ENCODE measurements at regions not wholly inside any gene's neighbourhood (a gene's known extent, or its start where the extent isn't known, plus 50 kb on each side); places are given as distances from the start of the nearest gene placed in this dataset.
"Not testable (repeated sequence)": the region's sequence is repeated elsewhere in the genome, so short reads cannot be mapped to it uniquely, and the experiment has no call there.

- Histone ChIP-seq H3K27ac (no peak overlapping the region), H3K4me2 (no peak overlapping the region), H3K9ac (no peak overlapping the region), H4K20me1 (ENCODE audit: insufficient read depth) (no peaks in the 10 kb centered on the region), H2AFZ (ENCODE audit: low read depth) (no peak overlapping the region), H3K27me3 (ENCODE audit: insufficient read depth, low read depth) (no peaks in the 10 kb centered on the region), H3K4me1 (ENCODE audit: low read depth, poor library complexity, severe bottlenecking) (no peaks in the 10 kb centered on the region), H3K36me3 (ENCODE audit: insufficient read depth) (no peaks in the 10 kb centered on the region), H3K79me2 (ENCODE audit: insufficient read depth, low read depth) (no peaks in the 10 kb centered on the region), H3K4me3 (IDR thresholded peaks at IDR 0.05; ENCODE audit: insufficient read depth, low read depth, low read length) (no peak overlapping the region)
- TF ChIP-seq CTCF (conservative IDR thresholded peaks at IDR 0.05; ENCODE audit: low read depth, low read length) = no peak
These were observed 78.4 kb downstream of the LYZL2 start for GRCh38 chr10:30550967-30551815.

DNA sequence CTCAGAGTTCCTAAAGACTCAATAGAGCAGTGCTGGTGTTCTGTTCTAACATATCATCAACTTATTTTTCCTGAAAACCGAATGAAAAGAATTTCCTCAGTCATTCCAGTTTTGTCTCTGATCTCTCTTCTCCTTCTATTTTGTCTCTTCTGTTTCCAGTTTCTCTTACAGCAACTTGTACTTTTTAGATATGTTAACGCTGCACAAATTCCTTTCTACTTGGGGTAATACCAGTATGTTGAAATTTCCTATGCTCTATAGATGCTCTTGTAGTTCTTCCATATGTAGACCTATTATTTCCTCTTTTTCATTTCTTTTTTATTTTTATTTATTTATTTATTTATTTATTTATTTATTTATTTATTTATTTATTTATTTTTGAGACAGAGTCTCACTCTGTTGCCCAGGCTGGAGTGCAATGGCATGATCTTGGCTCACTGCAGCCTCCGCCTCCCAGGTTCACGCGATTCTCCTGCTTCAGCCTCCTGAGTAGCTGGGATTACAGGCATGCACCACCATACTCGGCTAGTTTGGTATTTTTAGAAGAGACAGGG is 80.3 kb downstream of the LYZL2 start:
- H3K4me1 ChIP-seq (ENCODE audit: low read depth, poor library complexity, severe bottlenecking); H3K27me3 ChIP-seq (ENCODE audit: insufficient read depth, low read depth); H2AFZ ChIP-seq (ENCODE audit: low read depth); H3K9ac ChIP-seq; H3K36me3 ChIP-seq (ENCODE audit: insufficient read depth); H3K79me2 ChIP-seq (ENCODE audit: insufficient read depth, low read depth); H4K20me1 ChIP-seq (ENCODE audit: insufficient read depth); H3K4me2 ChIP-seq; H3K27ac ChIP-seq; H3K4me3 ChIP-seq (IDR thresholded peaks at IDR 0.05; ENCODE audit: insufficient read depth, low read depth, low read length): not testable (repeated sequence)

DNA sequence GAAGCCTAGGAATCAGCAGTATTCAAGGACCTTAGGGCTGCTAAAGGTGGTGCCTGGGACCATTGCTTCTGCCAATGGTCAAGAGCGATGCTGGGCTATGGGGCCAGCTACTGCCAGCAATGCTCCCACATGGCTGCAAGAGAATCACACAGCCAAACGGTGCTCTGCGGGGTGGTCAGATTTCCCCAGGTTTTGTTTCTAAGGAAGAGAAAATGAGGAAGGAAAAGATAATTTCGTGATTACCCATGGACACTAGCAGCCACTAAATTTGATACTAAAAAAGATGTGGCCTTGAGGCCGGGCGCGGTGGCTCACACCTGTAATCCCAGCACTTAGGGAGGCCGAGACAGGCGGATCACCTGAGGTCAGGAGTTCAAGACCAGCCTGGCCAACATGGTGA is 83.0 kb downstream of the LYZL2 start:
- no peaks in the 10 kb centered on the region for H4K20me1 ChIP-seq (ENCODE audit: insufficient read depth)
- H3K4me2 ChIP-seq = no peak overlapping the region
- H3K4me3 ChIP-seq (IDR thresholded peaks at IDR 0.05; ENCODE audit: insufficient read depth, low read depth, low read length) = no peak overlapping the region
- no peak overlapping the region for H2AFZ ChIP-seq (ENCODE audit: low read depth)
- H3K9ac ChIP-seq = no peak overlapping the region
- no peaks in the 10 kb centered on the region for H3K27me3 ChIP-seq (ENCODE audit: insufficient read depth, low read depth)
- no peak overlapping the region for H3K27ac ChIP-seq
- no peak for TF ChIP-seq CTCF (conservative IDR thresholded peaks at IDR 0.05; ENCODE audit: low read depth, low read length)
- no peaks in the 10 kb centered on the region for H3K36me3 ChIP-seq (ENCODE audit: insufficient read depth)
- H3K79me2 ChIP-seq (ENCODE audit: insufficient read depth, low read depth) = no peaks in the 10 kb centered on the region
- H3K4me1 ChIP-seq (ENCODE audit: low read depth, poor library complexity, severe bottlenecking) = no peaks in the 10 kb centered on the region

DNA sequence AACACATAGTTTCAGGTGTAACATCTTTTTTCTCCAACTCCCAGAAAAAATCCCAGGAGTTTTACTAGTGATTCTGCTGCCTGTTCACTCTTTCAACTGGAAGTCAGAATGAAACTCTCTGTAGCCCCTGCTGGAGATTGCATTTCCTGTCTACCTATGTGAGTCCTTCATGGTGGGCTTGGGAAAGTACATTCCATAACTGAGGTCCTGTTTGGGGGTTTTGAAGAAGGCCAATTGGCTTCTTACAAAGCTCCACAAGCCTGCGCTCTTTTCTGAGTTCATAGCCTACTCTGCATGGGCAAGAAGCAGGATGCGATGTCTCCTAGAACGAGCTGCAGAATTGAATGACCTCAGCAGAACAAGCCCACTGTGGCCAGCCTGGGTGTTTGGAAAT is 86.7 kb downstream of the LYZL2 start:
- TF ChIP-seq CTCF (conservative IDR thresholded peaks at IDR 0.05; ENCODE audit: low read depth, low read length) = no peak
- H3K27me3 ChIP-seq (ENCODE audit: insufficient read depth, low read depth) = no peaks in the 10 kb centered on the region
- no peak overlapping the region for H3K27ac ChIP-seq
- H3K4me3 ChIP-seq (IDR thresholded peaks at IDR 0.05; ENCODE audit: insufficient read depth, low read depth, low read length) = no peak overlapping the region
- no peaks in the 10 kb centered on the region for H3K79me2 ChIP-seq (ENCODE audit: insufficient read depth, low read depth)
- H3K4me2 ChIP-seq = no peak overlapping the region
- H3K9ac ChIP-seq = no peak overlapping the region
- H3K36me3 ChIP-seq (ENCODE audit: insufficient read depth) = no peaks in the 10 kb centered on the region
- H3K4me1 ChIP-seq (ENCODE audit: low read depth, poor library complexity, severe bottlenecking) = no peaks in the 10 kb centered on the region
- H2AFZ ChIP-seq (ENCODE audit: low read depth) = no peak overlapping the region
- H4K20me1 ChIP-seq (ENCODE audit: insufficient read depth) = no peaks in the 10 kb centered on the region

All from KMS-11 (cell line).